Activated CD8-positive, alpha-beta memory T cell treated with anti-CD3 and anti-CD28 coated beads, Interleukin-2, amount 50 U/mL, for 4 hours (primary cell): ENCODE measurements at regions not wholly inside any gene's neighbourhood (a gene's known extent, or its start where the extent isn't known, plus 50 kb on each side); places are given as distances from the start of the nearest gene placed in this dataset.
A peak's percentile ranks its signal among the peaks of the same experiment; 100 is the strongest.
"Not testable (repeated sequence)": the region's sequence is repeated elsewhere in the genome, so short reads cannot be mapped to it uniquely, and the experiment has no call there.

ENCODE experiments used
- DNase-seq: peaks from one replicate; pipeline ENCODE4 v3.0.0-alpha.2; 2020

- DNase-seq, result no peak
Observed at GRCh38 chr18:59059140-59059539, 80.5 kb upstream of the SEC11C start.

- no peak for DNase-seq
Observed at GRCh38 chr18:59060551-59060950, 79.1 kb upstream of the SEC11C start.

DNA sequence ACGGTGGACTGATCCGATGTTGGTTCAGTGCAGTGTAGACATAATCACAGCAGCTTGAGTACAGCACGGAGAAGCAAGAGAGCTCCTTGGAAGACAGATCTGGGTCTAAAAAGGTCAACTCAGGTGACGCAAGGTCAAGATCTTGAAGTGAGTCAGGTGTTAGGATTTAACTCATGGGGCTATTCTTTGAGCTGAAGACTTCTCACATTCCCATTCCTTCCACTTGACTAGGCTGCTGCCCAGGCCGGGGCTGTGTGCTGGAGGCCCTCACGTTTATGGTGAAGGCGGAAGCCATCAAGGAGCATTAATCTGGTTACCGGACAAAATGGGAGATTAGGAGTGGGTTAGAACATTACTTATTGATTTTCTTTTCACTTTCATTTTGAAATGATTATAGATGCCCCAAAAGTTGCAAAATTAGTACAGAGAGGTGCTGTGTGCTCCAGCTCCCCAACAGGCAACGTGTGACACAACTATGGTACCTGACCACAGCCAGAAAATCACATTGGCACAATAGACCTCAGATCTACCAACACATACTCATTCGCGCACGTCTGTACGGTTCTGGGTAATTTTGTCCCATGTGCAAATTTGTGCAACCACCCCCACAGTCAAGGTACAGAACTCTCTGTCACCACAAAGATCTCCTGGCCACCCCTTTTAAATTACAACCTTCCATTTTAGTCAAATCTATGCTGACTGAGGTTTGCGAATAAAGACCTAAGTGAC lies 77.6 kb upstream of the SEC11C start:
- DNase-seq, result no peak

- DNase-seq, result no peak
Observed at GRCh38 chr18:59062643-59063006, 77.1 kb upstream of the SEC11C start.

- no peak for DNase-seq
Observed at GRCh38 chr18:59063300-59063906, 76.3 kb upstream of the SEC11C start.

DNA sequence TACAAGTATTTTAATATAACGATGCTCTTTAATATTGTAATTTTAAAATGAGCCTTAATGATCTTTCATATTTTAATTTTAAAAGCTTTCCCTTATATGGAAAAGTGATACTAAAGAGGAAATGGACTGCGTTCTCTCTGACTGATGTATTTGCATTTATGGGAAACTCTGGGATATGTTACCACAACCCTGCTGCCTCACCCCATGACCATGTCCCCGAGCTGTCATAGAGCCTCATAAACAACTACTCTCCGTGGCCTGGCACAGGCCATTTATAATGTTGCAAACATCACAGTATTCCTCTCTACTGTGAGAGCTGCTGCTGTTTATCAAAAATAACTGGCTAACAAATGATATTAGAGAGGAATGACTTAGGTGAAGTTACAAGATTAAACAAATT lies 75.8 kb upstream of the SEC11C start:
- DNase-seq, result no peak

GRCh38 chr18:59065684-59066083 lies 74.0 kb upstream of the SEC11C start:
- DNase-seq, result no peak

GRCh38 chr18:59067873-59068272 lies 71.8 kb upstream of the SEC11C start:
- no peak for DNase-seq

DNA sequence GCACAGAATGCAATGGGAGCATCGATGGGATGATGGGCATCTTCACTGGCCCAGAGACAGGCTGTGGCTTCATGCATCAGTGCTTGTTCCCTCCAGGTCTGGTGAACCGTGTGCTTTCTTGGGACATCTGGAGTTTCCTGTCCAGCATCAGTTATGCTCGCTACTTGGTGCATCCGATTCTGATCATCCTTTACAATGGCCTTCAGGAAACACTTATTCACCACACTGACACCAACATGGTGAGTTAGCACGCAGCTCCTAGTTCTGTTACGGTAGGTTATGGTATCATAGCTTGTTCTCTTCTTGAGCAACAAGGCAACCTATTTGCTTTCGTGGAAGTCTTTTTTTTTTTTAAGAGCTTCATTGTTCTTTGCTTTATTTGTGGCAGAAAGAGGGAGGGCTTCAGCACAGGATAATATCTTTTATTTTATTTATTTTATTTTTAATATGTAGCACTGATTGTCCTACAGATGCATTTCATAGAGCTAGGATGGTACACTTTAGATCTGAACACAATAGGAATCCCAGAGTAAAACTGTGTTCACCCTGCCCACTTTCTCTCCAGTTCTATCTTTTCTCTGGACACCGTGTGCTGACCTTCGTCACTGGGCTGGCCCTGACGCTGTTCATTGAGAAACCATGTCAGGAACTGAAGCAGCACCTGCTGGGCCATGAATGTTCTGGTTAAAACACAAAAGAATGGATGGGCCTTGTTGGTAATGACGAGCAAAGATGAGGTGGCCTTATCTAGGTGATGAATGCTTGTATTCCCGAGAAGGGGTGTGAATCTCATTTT lies 71.2 kb upstream of the SEC11C start:
- no peak for DNase-seq

DNA sequence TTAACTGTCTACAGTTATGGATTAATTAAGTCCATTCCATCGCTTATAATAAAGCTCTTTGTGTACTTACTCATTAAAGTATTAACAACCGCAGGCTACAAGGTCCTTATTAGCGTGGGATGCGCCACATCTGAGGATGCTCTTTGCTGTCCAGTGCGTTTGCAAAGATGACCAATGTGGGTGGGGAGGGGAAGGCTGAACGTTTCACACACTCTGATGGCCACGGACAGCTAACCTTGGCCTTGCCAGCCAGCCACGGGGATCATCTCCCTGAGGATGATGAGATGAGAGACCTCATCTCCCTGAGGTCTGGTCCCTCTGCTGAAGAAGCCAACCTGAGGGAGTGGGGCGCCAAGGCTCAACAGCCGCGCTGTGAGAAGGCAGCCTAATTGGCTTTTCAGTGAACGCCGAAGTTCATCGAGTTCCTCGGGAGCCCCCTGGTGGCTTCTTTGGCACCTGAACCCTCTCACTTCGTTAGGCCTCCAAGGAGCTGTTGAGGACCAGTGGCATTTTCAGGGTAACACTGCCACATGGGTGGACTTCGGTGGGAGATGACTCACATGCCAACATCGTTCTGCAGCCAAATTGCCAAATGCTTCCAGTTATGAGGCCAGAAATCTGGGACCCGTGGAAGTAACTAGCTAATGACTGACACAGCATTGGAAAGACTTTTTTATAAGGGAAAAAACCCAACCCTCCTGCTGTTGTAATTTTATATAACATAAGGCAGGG lies 69.3 kb upstream of the SEC11C start:
- peak; percentile 77 for DNase-seq

DNA sequence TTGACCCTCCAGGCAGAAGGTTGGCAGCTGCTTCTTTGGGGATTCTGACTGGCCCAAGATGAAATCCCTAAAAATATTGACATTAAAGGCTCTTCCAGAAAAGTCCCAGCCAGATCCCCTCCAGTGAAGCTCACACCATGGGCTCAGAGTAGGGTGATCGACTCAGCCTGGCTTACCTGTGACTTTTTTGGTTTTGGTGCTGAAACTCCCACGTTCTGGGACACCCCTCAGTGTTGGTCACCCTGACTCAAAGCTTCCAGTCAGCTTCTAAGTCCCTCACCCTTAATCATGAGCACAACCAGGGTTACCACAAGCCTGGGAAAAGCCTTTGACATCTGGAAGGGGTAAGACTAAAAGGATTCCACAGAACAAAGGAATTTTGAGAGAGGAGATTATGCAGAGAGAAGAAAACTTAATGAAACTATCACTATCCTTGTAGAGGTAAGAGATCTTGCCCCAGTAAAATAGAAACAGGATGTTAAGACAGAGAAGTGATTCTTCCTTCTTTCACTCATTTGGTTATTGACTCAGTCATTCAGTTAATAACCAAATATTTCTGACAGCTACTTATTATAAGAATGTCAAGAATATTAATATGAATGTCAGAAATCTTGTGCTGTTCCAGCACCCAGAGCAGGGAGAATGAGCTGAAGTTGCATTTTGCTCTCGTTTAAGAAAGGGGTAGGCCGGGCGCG lies 66.8 kb upstream of the SEC11C start:
- DNase-seq, result no peak

DNA sequence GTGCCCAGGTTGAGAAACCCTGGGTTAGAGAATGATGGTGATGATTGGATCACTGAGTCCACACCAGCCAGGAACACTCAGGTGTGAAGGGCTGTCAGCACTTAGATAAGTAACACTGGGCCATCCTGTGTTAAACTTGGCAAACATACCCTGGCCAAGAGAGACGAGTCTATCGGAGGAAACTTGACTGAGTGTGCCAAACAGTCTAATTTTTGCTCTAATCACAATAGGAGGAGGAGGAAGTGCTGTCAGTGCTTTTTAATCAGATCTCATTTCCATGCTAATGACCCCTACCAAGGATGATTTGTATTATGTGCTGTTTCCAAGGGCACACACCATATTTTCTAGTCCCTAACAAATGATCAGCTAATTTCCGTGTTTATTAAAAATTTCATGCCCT lies 63.8 kb upstream of the SEC11C start:
- no peak for DNase-seq

DNA sequence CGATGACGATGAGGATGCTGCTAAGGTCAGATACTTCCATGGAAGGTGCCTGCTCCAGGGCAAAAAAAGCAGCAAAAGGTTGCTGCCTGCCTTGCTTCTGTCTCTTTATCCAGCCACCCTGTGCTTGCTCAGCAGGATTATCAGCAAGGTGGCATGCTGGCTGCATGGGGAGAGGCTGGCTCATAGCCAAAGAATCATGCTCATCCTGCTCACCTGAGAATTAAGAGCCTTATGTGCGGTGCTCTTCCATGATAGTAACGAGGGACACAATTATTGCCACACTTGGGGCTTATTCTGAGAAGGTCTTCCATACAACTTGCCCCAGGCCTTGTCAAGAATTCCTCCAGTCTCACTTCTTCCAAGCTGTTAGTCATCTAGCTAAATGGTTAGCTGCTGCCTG lies 60.4 kb upstream of the SEC11C start:
- DNase-seq, result no peak

GRCh38 chr18:59079687-59080501 lies 59.8 kb upstream of the SEC11C start:
- DNase-seq, result not testable (repeated sequence)

- DNase-seq, result no peak
Observed at GRCh38 chr18:59083136-59083818, 56.4 kb upstream of the SEC11C start.

- no peak for DNase-seq
Observed at GRCh38 chr18:59085126-59085794, 54.4 kb upstream of the SEC11C start.

DNA sequence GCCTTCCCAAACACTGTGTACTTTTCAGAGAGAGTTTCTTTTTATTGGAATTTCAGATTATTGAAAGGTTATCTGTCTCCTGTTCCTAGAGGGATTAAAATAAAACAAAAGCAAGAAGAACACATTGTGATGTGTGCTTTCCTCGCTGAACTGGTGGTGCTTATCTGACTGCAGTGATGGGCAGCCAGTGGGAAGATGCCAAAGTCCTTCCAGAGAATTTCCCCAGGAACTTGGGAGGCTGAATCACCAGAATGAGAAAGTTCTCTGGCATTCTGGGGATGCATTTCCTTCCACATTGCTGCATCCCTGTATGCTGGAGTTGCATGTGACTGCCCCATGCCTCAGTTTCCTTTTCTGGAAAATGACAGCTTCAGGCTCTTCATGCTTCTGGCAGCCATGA lies 53.9 kb upstream of the SEC11C start:
- no peak for DNase-seq

- no peak for DNase-seq
Observed at GRCh38 chr18:59086522-59086921, 53.2 kb upstream of the SEC11C start.

GRCh38 chr18:59087391-59087790 lies 52.3 kb upstream of the SEC11C start:
- DNase-seq, result no peak
